PFSK-1 (cell line): ENCODE measurements at regions not wholly inside any gene's neighbourhood (a gene's known extent, or its start where the extent isn't known, plus 50 kb on each side); places are given as distances from the start of the nearest gene placed in this dataset.

Source experiments
- SIN3A ChIP-seq: IDR thresholded peaks from 2 replicates; pipeline ENCODE4 v1.6.1; 2012; ENCODE audit warnings: mild to moderate bottlenecking, low read length, moderate library complexity, borderline replicate concordance; ENCODE audit not compliant: insufficient read depth
- TAF1 ChIP-seq: IDR thresholded peaks from 2 replicates; pipeline ENCODE4 v1.6.1; 2012; ENCODE audit warnings: low read length, control low read depth, borderline replicate concordance; ENCODE audit not compliant: insufficient read depth

GRCh38 chr16:65342231-65342866 lies 220.5 kb upstream of the CDH11 start:
- TF ChIP-seq TAF1 (no peak), SIN3A (no peak)
